Loucy (cell line): ENCODE measurements at regions not wholly inside any gene's neighbourhood (a gene's known extent, or its start where the extent isn't known, plus 50 kb on each side); places are given as distances from the start of the nearest gene placed in this dataset.
"Not testable (repeated sequence)": the region's sequence is repeated elsewhere in the genome, so short reads cannot be mapped to it uniquely, and the experiment has no call there.

Experiments
- H2AFZ ChIP-seq: fragments of 200-600 bp; sonication (generic); 2 replicates; pipeline ENCODE4 v1.6.0; 2016; ENCODE audit warnings: antibody characterized with exemption, mild to moderate bottlenecking, low read length, moderate library complexity
- H3F3A ChIP-seq: fragments of 200-600 bp; 2 replicates; pipeline ENCODE4 v1.6.0; 2016; ENCODE audit warnings: antibody characterized with exemption, low read depth, mild to moderate bottlenecking
- H3K27me3 ChIP-seq: fragments of 200-600 bp; sonication (generic); 2 replicates; pipeline ENCODE4 v1.6.1; 2014; ENCODE audit warnings: low read length, mild to moderate bottlenecking; ENCODE audit not compliant: insufficient read depth, poor library complexity, severe bottlenecking
- H3K36me3 ChIP-seq: fragments of 200-600 bp; sonication (generic); 2 replicates; pipeline ENCODE4 v1.6.1; 2016; ENCODE audit warnings: low read length; ENCODE audit not compliant: insufficient read depth
- H3K4me1 ChIP-seq: fragments of 200-600 bp; sonication (generic); 2 replicates; pipeline ENCODE4 v1.5.1; 2014; ENCODE audit warnings: low read length, mild to moderate bottlenecking; ENCODE audit not compliant: insufficient read depth, poor library complexity, severe bottlenecking
- H3K4me2 ChIP-seq: fragments of 200-600 bp; sonication (generic); 2 replicates; pipeline ENCODE4 v1.6.0; 2014; ENCODE audit warnings: antibody characterized with exemption, low read length, low read depth, mild to moderate bottlenecking; ENCODE audit not compliant: poor library complexity, severe bottlenecking
- H3K4me3 ChIP-seq: fragments of 200-600 bp; sonication (generic); 2 replicates; pipeline ENCODE4 v1.5.1; 2014; ENCODE audit warnings: low read length, mild to moderate bottlenecking, mixed read lengths; ENCODE audit not compliant: poor library complexity, severe bottlenecking
- H3K79me2 ChIP-seq: fragments of 200-600 bp; sonication (generic); 2 replicates; pipeline ENCODE4 v1.6.1; 2014; ENCODE audit warnings: low read length; ENCODE audit not compliant: insufficient read depth
- H3K9ac ChIP-seq: fragments of 200-600 bp; sonication (generic); 2 replicates; pipeline ENCODE4 v1.6.0; 2014; ENCODE audit warnings: mild to moderate bottlenecking, low read depth, low read length, moderate library complexity; ENCODE audit not compliant: poor library complexity, severe bottlenecking
- H3K9me2 ChIP-seq: fragments of 200-600 bp; sonication (generic); replicated peaks from 2 replicates; pipeline ENCODE4 v1.6.1; 2016; ENCODE audit warnings: low read depth, low read length, mixed read lengths
- H3K9me3 ChIP-seq: fragments of 200-600 bp; sonication (generic); 2 replicates; pipeline ENCODE4 v1.6.1; 2014; ENCODE audit warnings: mild to moderate bottlenecking, antibody characterized with exemption, low read length, low read depth; ENCODE audit not compliant: insufficient read depth
- H4K20me1 ChIP-seq: fragments of 200-600 bp; sonication (generic); 2 replicates; pipeline ENCODE4 v1.6.0; 2014; ENCODE audit warnings: antibody characterized with exemption, low read length, mild to moderate bottlenecking; ENCODE audit not compliant: insufficient read depth, poor library complexity, severe bottlenecking
- EZH2phosphoT487 ChIP-seq: fragments of 200-600 bp; IDR thresholded peaks from 2 replicates; pipeline ENCODE4 v1.6.1; 2018; ENCODE audit warnings: antibody characterized with exemption, mild to moderate bottlenecking, moderate library complexity, borderline replicate concordance
- TF ChIP-seq, protein P1 (sequence below): fragments of 200-600 bp; sonication (generic); conservative IDR thresholded peaks from 2 replicates; pipeline ENCODE4 v1.5.1; 2014; ENCODE audit warnings: mild to moderate bottlenecking, antibody characterized with exemption, low read length

DNA sequence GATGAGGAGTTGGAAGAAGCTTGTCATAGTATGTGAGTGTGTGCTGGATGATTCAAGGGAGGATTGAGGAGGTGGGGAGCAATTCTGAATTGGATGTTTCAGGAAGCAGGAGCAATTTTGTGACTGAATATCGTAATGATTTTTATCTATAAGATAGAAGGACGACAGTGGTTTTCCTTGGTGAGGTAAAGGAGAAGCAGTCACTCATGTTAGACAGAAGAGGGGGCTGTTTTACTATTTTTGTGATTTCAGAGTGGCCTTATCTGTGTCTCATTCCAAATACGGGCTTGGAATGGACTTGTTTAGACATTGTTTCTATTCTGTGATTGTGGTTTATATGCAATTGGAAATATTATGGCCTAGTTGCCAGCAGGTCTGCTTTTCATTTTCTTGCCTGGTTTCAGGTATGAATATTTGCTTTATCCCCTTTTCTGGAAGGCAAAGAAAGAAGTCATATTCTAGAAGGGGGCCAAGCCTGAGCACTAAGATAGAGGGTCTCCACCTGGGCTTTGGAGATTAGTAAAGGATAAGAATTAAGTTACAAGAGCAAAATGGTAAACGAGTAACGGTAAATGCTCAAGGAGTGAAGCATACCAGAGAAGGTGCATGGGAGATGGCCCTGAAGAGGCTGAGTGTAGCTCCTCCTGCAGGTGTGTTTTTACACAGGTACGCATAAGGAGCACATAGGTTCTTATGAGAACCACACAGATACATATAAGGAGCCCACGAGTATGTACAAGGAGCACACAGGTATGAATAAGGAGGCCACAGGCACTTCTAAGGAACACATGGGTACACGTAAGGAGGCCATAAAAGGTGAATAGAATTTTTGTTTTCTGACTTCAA lies 124.6 kb upstream of the KCNAB1 start:
- Histone ChIP-seq H3K9ac (no peak overlapping the region), H2AFZ (peak overlapping the region; percentile 45; the same call in 1 of the 2 replicates), H3K4me2 (peak overlapping the region; percentile 37), H3K79me2 (no peaks in the 10 kb centered on the region), H4K20me1 (no peaks in the 10 kb centered on the region), H3K36me3 (no peaks in the 10 kb centered on the region), H3K4me3 (no peak overlapping the region), H3K9me3 (no peaks in the 10 kb centered on the region), H3K27me3 (no peaks in the 10 kb centered on the region), H3K9me2 (no peaks in the 10 kb centered on the region), H3F3A (no peaks in the 10 kb centered on the region), H3K4me1 (no peaks in the 10 kb centered on the region)
- TF ChIP-seq EZH2phosphoT487: no peak
- TF ChIP-seq, protein P1, sequence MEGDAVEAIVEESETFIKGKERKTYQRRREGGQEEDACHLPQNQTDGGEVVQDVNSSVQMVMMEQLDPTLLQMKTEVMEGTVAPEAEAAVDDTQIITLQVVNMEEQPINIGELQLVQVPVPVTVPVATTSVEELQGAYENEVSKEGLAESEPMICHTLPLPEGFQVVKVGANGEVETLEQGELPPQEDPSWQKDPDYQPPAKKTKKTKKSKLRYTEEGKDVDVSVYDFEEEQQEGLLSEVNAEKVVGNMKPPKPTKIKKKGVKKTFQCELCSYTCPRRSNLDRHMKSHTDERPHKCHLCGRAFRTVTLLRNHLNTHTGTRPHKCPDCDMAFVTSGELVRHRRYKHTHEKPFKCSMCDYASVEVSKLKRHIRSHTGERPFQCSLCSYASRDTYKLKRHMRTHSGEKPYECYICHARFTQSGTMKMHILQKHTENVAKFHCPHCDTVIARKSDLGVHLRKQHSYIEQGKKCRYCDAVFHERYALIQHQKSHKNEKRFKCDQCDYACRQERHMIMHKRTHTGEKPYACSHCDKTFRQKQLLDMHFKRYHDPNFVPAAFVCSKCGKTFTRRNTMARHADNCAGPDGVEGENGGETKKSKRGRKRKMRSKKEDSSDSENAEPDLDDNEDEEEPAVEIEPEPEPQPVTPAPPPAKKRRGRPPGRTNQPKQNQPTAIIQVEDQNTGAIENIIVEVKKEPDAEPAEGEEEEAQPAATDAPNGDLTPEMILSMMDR: peak; percentile 78

DNA sequence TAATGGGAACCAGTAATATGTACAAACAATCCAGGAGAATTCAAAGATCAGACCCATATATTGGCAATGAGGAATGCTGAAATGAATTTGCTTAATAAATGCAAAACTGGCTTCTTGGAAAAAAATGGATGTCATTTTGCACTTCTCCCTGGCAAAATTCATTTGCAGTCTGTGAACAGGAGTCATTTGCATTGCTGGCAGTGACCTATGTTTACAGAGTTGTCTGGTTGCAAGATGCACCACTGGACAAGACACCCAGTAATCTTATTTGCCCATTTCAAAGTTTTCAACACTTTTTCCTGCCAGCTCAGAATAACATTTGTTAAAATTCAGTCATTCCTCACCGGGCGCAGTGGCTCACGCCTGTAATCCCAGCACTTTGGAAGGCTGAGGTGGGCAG lies 123.5 kb upstream of the KCNAB1 start:
- Histone ChIP-seq H4K20me1 (no peaks in the 10 kb centered on the region), H3K79me2 (no peaks in the 10 kb centered on the region), H3K9ac (no peak overlapping the region), H3K9me2 (no peaks in the 10 kb centered on the region), H3K4me2 (no peak overlapping the region), H3K36me3 (no peaks in the 10 kb centered on the region), H3K27me3 (no peaks in the 10 kb centered on the region), H3K4me1 (no peaks in the 10 kb centered on the region), H3K4me3 (no peak overlapping the region), H2AFZ (no peak overlapping the region), H3F3A (no peaks in the 10 kb centered on the region), H3K9me3 (no peaks in the 10 kb centered on the region)
- TF ChIP-seq, protein P1: no peak
- no peak for TF ChIP-seq EZH2phosphoT487

- H2AFZ ChIP-seq, H3K27me3 ChIP-seq, H3K36me3 ChIP-seq, H3K9me3 ChIP-seq, H3K9ac ChIP-seq, H4K20me1 ChIP-seq, H3K9me2 ChIP-seq, H3F3A ChIP-seq, H3K79me2 ChIP-seq, H3K4me3 ChIP-seq, H3K4me2 ChIP-seq, H3K4me1 ChIP-seq: not testable (repeated sequence)
These were observed 122.2 kb upstream of the KCNAB1 start for GRCh38 chr3:155998173-155998572.

- Histone ChIP-seq H3K36me3 (no peaks in the 10 kb centered on the region), H3K9me3 (no peaks in the 10 kb centered on the region), H3K9me2 (no peaks in the 10 kb centered on the region), H3K9ac (no peak overlapping the region), H4K20me1 (no peaks in the 10 kb centered on the region), H3F3A (no peaks in the 10 kb centered on the region), H3K79me2 (no peaks in the 10 kb centered on the region), H3K27me3 (no peaks in the 10 kb centered on the region), H3K4me3 (no peak overlapping the region), H3K4me1 (no peaks in the 10 kb centered on the region), H3K4me2 (no peak overlapping the region), H2AFZ (no peak overlapping the region)
- no peak for TF ChIP-seq EZH2phosphoT487
- TF ChIP-seq, protein P1: no peak
These were observed 114.6 kb upstream of the KCNAB1 start for GRCh38 chr3:156005736-156006135.
